PC-9 (cell line): ENCODE measurements at regions not wholly inside any gene's neighbourhood (a gene's known extent, or its start where the extent isn't known, plus 50 kb on each side); places are given as distances from the start of the nearest gene placed in this dataset.
"Not testable (repeated sequence)": the region's sequence is repeated elsewhere in the genome, so short reads cannot be mapped to it uniquely, and the experiment has no call there.

ENCODE experiments used
- BruUV-seq: library from RNA; stranded (reverse); fragments of 400-500 nt; replicated peaks from 2 replicates; lab custom pipeline; 2021; lab: Mats Ljungman, UMichigan
- CTCF ChIA-PET: fragments of 300-600 bp; sonication (Branson Sonifier 250); formaldehyde crosslinking; loops from one replicate; lab custom pipeline; 2022; ENCODE audit warnings: antibody characterized with exemption; lab: Charles Lee
- POLR2A ChIA-PET: fragments of 300-600 bp; sonication (Branson Sonifier 250); formaldehyde crosslinking; loops from one replicate; lab custom pipeline; 2022; ENCODE audit warnings: antibody characterized with exemption; ENCODE audit not compliant: unreplicated experiment; lab: Charles Lee
- DNase-seq, 2 experiments: peaks; one replicate each; pipeline versions ENCODE4 v3.0.0 to v3.0.0-alpha.2; 2015 to 2022; ENCODE audit warnings: mixed read lengths in 1 of 2
- H2AFZ ChIP-seq: fragments of 200-600 bp; sonication (generic); 2 replicates; pipeline ENCODE4 v1.8.1; 2017; ENCODE audit warnings: antibody characterized with exemption
- H3F3A ChIP-seq: fragments of 200-600 bp; sonication (generic); 2 replicates; pipeline ENCODE4 v1.8.1; 2017; ENCODE audit warnings: antibody characterized with exemption, mild to moderate bottlenecking, low read depth; ENCODE audit not compliant: insufficient read depth
- H3K27ac ChIP-seq: fragments of 200-600 bp; sonication (generic); 2 replicates; pipeline ENCODE4 v1.6.1; 2016; ENCODE audit warnings: mixed run types
- H3K27me3 ChIP-seq: fragments of 200-600 bp; sonication (generic); 2 replicates; pipeline ENCODE4 v1.6.1; 2016; ENCODE audit warnings: low read depth, mixed run types; ENCODE audit not compliant: insufficient read depth
- H3K36me3 ChIP-seq: fragments of 200-600 bp; sonication (generic); 2 replicates; pipeline ENCODE4 v1.6.1; 2016; ENCODE audit warnings: low read depth, mixed run types
- H3K4me1 ChIP-seq: fragments of 200-600 bp; sonication (generic); replicated peaks from 2 replicates; pipeline ENCODE4 v1.6.1; 2016; ENCODE audit warnings: mixed run types; ENCODE audit not compliant: insufficient read depth
- H3K4me2 ChIP-seq: fragments of 200-600 bp; sonication (generic); 2 replicates; pipeline ENCODE4 v1.6.1; 2017; ENCODE audit warnings: mixed run types
- H3K4me3 ChIP-seq: fragments of 200-600 bp; sonication (generic); 2 replicates; pipeline ENCODE4 v1.6.1; 2016; ENCODE audit warnings: mixed run types
- H3K79me2 ChIP-seq: fragments of 200-600 bp; sonication (generic); 2 replicates; pipeline ENCODE4 v1.6.1; 2017; ENCODE audit warnings: low read depth, mixed run types
- H3K9me2 ChIP-seq: fragments of 200-600 bp; sonication (generic); 2 replicates; pipeline ENCODE4 v1.8.1; 2017; ENCODE audit warnings: mild to moderate bottlenecking; ENCODE audit not compliant: insufficient read depth
- H3K9me3 ChIP-seq: fragments of 200-600 bp; sonication (generic); 2 replicates; pipeline ENCODE4 v1.8.1; 2016; ENCODE audit warnings: low read depth; ENCODE audit not compliant: insufficient read depth
- H4K20me1 ChIP-seq: fragments of 200-600 bp; sonication (generic); 2 replicates; pipeline ENCODE4 v1.8.1; 2017; ENCODE audit not compliant: insufficient read depth
- EZH2 ChIP-seq: fragments of 200-600 bp; sonication (generic); IDR thresholded peaks from 2 replicates; pipeline ENCODE4 v1.8.0; 2017; ENCODE audit warnings: antibody characterized with exemption, low read depth
- intact Hi-C: fragments of 100-400 bp; cut with micrococcal nuclease; formaldehyde crosslinking; loops from one replicate; pipeline ENCODE4 v1.10.0; 2022; ENCODE audit not compliant: unreplicated experiment
- TF ChIP-seq, protein P1 (sequence below): fragments of 200-600 bp; sonication (generic); conservative IDR thresholded peaks from 2 replicates; pipeline ENCODE4 v1.6.1; 2017; ENCODE audit warnings: mixed run types, antibody characterized with exemption, mild to moderate bottlenecking, moderate library complexity

DNA sequence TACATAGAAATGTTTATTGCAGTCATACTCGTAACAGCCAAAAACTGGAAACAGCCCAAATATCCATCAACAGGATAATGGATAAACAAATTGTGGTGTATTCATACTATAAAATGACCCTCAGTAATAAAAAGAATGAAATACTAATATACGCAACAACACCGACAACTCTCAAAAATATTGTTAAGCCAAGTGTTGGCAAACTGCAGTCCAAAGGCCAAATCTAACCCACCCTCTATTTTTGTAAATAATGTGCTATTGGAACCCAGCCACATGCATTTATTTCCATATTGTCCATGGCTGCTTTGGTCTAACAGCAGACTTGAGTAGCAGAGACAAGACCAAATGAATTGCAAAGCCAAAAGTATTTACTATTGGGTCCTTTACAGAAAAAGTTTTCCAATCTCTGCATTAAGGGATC is 151.0 kb downstream of the MREG start:
- Histone ChIP-seq H3K36me3 (no peaks in the 10 kb centered on the region), H3K9me3 (no peaks in the 10 kb centered on the region; the same call in 1 of the 2 replicates), H3F3A (no peaks in the 10 kb centered on the region), H3K4me2 (no peak overlapping the region), H2AFZ (no peak overlapping the region), H3K27ac (no peak overlapping the region), H3K79me2 (no peaks in the 10 kb centered on the region), H3K9me2 (no peaks in the 10 kb centered on the region), H3K4me3 (no peak overlapping the region), H3K27me3 (no peaks in the 10 kb centered on the region), H3K4me1 (no peaks in the 10 kb centered on the region), H4K20me1 (no peaks in the 10 kb centered on the region; the same call in 1 of the 2 replicates)
- BruUV-seq = no TSS peak
- no peak for DNase-seq
- POLR2A ChIA-PET = no interaction called here
- CTCF ChIA-PET = no interaction called here
- TF ChIP-seq, protein P1, sequence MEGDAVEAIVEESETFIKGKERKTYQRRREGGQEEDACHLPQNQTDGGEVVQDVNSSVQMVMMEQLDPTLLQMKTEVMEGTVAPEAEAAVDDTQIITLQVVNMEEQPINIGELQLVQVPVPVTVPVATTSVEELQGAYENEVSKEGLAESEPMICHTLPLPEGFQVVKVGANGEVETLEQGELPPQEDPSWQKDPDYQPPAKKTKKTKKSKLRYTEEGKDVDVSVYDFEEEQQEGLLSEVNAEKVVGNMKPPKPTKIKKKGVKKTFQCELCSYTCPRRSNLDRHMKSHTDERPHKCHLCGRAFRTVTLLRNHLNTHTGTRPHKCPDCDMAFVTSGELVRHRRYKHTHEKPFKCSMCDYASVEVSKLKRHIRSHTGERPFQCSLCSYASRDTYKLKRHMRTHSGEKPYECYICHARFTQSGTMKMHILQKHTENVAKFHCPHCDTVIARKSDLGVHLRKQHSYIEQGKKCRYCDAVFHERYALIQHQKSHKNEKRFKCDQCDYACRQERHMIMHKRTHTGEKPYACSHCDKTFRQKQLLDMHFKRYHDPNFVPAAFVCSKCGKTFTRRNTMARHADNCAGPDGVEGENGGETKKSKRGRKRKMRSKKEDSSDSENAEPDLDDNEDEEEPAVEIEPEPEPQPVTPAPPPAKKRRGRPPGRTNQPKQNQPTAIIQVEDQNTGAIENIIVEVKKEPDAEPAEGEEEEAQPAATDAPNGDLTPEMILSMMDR = no peak
- no peak for TF ChIP-seq EZH2
- intact Hi-C loops = no loop called here

DNA sequence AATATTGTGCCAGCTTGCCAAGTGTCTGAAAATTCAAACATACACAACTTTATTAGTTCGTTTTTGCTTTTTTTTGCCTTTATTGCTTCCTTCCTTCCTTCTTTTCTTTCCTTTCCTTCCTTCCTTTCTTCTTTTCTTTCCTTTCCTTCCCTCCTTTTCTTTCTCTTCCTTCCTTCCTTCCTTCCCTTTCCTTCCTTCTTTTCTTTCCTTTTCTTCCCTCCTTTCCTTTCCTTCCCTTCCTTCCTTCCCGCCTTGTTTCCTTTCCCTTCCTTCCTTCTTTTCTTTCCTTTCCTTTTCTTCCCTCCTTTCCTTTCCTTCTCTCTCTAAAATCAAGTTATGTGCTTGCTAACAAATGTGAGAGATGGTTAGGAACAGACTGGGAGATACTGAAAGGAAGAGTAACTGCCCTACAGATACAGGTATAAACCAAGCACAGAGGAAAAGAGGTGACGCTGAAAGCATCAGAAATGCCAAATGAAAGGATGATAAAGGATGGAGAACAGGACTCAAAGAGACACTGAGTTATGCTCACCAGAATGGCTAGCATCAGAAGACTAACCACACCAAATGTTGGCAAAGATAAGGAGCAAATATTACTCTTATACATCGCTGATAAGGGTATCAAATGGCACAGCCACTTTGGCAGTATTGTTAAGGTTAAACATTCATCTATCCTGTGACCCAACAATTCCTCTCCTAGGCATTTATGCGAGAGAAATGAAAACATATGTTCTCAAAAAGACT is 151.6 kb downstream of the MREG start:
- H4K20me1 ChIP-seq = no peaks in the 10 kb centered on the region; the same call in 1 of the 2 replicates
- intact Hi-C loops = no loop called here
- no peak overlapping the region for H3K4me2 ChIP-seq
- no peaks in the 10 kb centered on the region for H3K36me3 ChIP-seq
- H3K4me1 ChIP-seq = no peaks in the 10 kb centered on the region
- no peaks in the 10 kb centered on the region for H3K9me2 ChIP-seq
- H3K4me3 ChIP-seq = no peak overlapping the region
- no peaks in the 10 kb centered on the region; the same call in 1 of the 2 replicates for H3K9me3 ChIP-seq
- ChIA-PET CTCF (no interaction called here), POLR2A (no interaction called here)
- DNase-seq = no peak
- H3F3A ChIP-seq = no peaks in the 10 kb centered on the region
- H2AFZ ChIP-seq = no peak overlapping the region
- TF ChIP-seq, protein P1 = no peak
- no peak for TF ChIP-seq EZH2
- no peaks in the 10 kb centered on the region for H3K27me3 ChIP-seq
- H3K79me2 ChIP-seq = no peaks in the 10 kb centered on the region
- H3K27ac ChIP-seq = no peak overlapping the region
- no TSS peak for BruUV-seq

DNA sequence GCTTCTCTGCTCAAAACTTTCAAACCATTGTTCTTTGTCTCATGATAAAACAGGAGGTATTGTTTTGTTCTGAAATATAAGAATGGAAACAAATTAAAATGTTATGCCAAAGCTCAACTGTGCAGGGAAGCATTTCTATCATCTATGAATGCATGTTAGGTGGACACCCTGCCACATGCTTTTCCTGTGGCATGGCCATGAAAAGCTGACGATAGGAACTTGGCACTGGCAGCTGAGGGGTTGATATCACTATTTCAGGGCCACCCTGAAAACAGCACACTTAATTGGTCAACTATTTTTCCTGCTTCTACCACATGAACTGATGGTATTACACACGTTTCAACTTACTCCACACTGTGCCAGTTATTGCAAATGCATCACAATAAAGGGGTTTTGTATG is 157.3 kb downstream of the MREG start:
- H3K36me3 ChIP-seq = no peaks in the 10 kb centered on the region
- ChIA-PET CTCF (no interaction called here), POLR2A (no interaction called here)
- H2AFZ ChIP-seq = no peak overlapping the region
- BruUV-seq = no TSS peak
- no peaks in the 10 kb centered on the region for H3K9me2 ChIP-seq
- no peak overlapping the region for H3K4me3 ChIP-seq
- H3K79me2 ChIP-seq = no peaks in the 10 kb centered on the region
- TF ChIP-seq EZH2 = no peak
- TF ChIP-seq, protein P1 = no peak
- H3K4me1 ChIP-seq = peaks cover 5% of the 10 kb centered on the region
- DNase-seq = no peak
- intact Hi-C loops = no loop called here
- no peak overlapping the region for H3K27ac ChIP-seq
- no peak overlapping the region for H3K4me2 ChIP-seq
- H3F3A ChIP-seq = no peaks in the 10 kb centered on the region
- no peaks in the 10 kb centered on the region for H3K27me3 ChIP-seq
- peaks cover 2% of the 10 kb centered on the region; the same call in 1 of the 2 replicates for H3K9me3 ChIP-seq
- no peaks in the 10 kb centered on the region; the same call in 1 of the 2 replicates for H4K20me1 ChIP-seq

DNA sequence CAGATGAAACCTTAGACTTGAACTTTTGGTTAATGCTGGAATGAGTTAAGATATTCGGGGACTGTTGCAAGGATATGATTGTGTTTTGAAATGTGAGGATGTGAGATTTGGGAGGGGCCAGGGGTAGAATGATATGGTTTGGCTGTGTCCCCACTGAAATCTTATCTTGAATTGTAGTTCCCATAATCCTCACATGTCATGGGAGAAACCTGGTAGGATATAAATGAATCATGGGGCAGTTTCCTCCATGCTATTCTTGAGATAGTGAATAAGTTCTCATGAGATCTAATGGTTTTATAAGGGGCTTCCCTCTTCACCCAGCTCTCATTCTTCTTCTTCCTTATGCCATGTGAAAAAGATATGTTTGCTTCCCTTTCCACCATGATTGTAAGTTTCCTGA is 158.0 kb downstream of the MREG start:
- H3K9me3 ChIP-seq, DNase-seq, H3F3A ChIP-seq, BruUV-seq, H3K36me3 ChIP-seq, H3K4me2 ChIP-seq, CTCF ChIA-PET, H3K27ac ChIP-seq, intact Hi-C loops, H2AFZ ChIP-seq, H4K20me1 ChIP-seq, H3K9me2 ChIP-seq, H3K27me3 ChIP-seq, H3K79me2 ChIP-seq, POLR2A ChIA-PET, H3K4me3 ChIP-seq: not testable (repeated sequence)
- peaks cover 12% of the 10 kb centered on the region for H3K4me1 ChIP-seq
